GM21526 (cell line): ENCODE measurements at regions not wholly inside any gene's neighbourhood (a gene's known extent, or its start where the extent isn't known, plus 50 kb on each side); places are given as distances from the start of the nearest gene placed in this dataset.
A peak's percentile ranks its signal among the peaks of the same experiment; 100 is the strongest.
"Not testable (repeated sequence)": the region's sequence is repeated elsewhere in the genome, so short reads cannot be mapped to it uniquely, and the experiment has no call there.

Experiments used
- ATAC-seq: cut with Tn5 transposase; IDR thresholded peaks from one replicate; pipeline ENCODE4 v1.9.1; 2021; ENCODE audit warnings: moderate library complexity; ENCODE audit not compliant: unreplicated experiment, low FRiP score

- peak; percentile 44 for ATAC-seq
Observed at GRCh38 chr5:42950456-42951292, 89.4 kb downstream of the ANXA2R start.

DNA sequence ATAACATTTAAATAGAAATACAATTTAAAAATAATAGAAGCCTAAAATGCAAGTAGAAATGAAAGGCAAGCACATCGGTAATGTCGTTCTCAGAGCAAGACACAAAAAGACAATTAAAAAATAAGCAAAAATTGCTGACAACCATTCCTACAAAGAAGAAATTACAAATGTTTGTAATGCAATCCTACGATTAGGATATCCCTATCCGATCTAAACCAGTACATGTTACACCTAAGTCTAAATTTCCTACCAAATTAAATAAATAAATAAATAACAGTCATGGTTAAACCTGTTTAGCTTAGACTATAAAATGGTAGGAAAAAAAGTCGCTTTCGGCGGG is 90.0 kb downstream of the ANXA2R start:
- no peak for ATAC-seq

DNA sequence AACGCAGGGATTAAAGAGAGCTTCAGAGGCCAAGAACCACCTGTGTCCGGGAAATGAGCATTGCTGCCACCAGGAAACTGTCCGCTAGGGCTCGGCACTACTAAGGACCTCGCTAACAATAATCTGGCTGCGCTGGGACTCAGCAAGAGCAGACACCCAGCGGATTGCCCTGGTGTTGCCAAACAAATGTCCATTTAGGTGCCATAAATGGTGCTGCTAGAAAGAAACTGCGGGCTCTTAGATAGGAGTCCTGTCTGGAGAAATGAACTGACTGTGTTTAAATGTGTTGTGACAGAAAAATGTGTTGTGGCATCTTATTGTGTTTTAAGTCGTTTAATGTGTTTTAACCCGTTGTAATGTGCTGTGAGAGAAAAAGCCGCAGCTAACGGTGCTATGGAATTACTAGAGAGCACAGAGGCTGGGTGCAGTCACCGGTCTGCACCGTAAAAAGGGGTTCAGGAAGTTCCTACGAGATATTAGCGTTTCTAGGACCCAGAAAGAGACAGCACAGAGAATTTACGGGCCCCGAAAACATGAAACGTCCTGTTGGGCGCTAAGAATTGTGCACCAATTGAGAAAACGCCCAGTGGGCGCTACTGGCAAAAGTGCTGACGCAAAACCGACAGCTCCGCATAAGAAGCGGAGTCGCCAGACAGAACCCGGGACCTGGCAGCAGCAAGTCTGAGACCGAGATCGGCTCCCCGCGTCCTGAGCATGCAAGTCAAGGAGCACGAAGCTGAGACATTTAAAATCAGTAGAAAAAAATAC is 90.6 kb downstream of the ANXA2R start:
- ATAC-seq, result peak; percentile 54

DNA sequence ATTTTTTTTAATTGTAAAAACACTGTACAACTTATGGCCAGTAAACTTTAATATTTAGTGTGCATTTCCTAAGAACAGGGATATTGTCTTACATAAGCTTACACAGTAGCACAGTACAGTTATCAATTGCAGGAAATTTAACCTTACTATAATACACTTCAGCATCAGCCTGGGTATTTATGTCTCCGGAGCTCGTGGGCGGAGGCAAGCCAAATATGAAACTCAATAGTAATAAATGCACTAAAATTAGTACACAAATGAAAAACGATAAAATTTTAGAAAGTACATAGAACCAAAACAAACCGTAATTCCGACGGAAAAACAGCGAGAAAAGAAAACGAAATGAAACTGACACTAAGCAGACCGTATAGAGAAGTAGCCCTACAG is 91.2 kb downstream of the ANXA2R start:
- ATAC-seq, result no peak

- ATAC-seq, result no peak
Observed at GRCh38 chr5:42944989-42945388, 95.1 kb downstream of the ANXA2R start.

DNA sequence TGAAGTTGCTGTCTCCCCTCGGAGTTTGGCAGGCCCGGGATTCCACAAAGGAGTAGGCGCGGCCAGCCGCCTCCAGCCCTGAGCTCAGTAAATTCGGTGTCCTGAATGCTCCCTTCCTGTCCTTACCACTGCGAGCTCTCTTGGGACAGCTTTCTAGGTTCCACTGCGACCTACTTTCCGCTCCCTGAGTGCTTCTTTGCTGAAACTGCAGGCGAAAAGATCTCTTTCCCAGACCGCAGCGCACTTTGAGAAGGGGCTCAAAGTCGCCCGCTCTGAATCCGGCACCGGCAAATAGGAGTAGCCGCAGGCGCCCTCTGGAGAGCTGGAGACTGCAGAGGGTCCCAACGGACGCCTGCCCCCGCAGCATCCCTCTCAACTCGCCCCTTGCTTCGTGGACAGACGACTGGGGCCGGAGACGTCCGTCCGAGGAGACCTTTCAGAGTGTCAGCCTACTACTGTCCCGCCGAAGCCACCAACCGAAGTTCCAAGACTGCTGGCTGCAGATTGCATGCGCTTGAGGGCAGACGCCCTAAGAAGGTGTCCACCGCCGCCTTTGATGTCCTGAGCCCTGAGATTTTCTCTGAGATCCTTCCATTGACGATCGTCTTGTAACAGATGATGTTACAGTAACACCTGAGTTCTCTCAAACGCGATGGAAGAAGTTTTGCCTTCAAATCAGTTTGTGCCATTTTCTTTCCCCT is 96.0 kb downstream of the ANXA2R start:
- ATAC-seq, result no peak

DNA sequence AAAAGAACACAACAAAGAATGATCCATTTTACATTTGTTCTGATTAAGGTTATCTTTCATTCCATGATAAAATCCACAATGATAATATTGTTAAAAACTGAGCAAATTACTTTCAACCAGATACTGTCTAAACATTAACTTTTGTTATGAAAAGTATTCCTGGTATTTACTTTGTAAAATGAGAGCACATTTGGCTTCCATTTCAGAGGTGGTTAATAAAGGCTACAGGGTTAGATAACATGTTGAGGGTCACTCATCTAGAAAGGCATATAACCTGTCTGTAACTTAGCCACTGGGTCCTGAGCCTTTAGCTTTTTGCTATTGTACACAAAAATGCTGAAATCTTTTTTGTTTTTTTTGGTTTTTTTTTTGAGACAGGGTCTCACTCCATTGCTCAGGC is 99.3 kb downstream of the ANXA2R start:
- no peak for ATAC-seq

GRCh38 chr5:42932011-42932410 is 108.1 kb downstream of the ANXA2R start:
- not testable (repeated sequence) for ATAC-seq

DNA sequence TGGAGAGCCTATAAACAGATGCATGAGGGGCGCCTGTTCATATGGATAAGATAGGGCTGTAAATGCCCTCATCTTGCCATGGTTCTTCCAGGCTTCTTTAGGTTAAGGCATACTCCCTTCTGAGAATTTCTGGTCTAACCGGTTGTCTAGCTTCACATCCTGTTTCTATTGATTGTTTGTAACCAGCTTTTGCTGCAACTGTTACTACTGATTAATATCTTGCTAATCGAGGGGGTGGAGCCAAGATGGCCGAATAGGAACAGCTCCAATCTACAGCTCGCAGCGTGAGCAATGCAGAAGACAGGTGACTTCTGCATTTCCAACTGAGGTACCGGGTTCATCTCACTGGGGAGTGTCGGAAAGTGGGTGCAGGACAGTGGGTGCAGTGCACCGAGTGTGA is 108.7 kb downstream of the ANXA2R start:
- ATAC-seq, result not testable (repeated sequence)

DNA sequence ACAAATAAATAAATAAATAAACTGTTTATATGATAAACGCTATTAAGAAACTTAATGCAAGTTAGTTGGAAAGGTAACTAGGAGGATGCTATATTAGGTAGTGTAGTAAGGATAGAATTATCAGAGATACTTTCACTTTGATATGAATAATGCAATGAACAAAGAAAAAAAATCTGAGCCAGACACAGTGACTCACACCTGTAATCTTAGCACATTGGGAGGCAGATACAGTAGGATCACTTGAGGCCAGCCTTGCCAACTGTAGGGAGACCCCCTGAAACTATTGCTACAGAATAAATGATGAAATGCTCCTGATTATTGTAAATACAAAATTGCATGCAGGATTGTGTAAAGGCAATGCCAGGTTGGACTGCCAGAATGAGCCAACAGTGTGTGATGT is 109.2 kb downstream of the ANXA2R start:
- ATAC-seq, result no peak

GRCh38 chr5:42929871-42930270 is 110.2 kb downstream of the ANXA2R start:
- no peak for ATAC-seq

DNA sequence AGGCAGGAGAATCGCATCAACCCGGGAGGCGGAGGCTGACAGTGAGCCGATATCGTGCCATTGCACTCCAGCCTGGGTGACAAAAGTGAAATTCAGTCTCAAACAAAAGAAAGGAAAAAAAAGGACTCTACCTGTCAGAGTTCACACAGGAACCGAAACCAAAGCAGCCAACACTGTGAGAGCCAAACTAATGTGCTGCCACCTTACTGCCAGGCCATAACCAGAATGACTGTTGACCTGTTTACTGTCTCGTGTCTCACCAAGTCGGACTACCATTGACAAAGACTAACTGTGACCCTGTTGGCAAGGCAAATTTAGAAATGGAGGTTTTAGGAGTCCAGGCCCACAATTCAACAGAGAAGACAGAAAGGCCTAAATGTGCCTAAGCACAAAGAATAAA is 112.4 kb downstream of the ANXA2R start:
- peak; percentile 75 for ATAC-seq

DNA sequence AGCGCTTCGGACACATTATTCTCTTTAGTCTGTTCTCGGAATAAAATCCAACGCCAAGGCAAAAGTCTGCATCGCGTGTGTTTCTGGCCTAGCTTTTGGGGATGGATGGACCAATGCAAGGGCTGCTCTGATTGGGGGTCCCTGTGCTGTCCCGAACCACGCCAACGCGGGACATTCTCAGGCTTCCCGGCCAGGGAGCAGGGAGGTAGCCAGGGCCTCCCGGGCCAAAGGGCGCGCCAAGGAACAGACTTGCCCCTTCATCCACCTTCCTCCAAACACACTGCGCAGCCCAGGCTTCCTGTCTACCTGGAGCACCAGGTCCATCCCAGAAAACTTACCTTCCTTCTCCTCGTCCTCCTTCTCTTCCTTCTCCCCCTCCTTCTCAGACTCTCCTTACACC is 113.0 kb upstream of the SELENOP start:
- no peak for ATAC-seq

- ATAC-seq, result no peak
Observed at GRCh38 chr5:42924226-42924625, 112.5 kb upstream of the SELENOP start.

DNA sequence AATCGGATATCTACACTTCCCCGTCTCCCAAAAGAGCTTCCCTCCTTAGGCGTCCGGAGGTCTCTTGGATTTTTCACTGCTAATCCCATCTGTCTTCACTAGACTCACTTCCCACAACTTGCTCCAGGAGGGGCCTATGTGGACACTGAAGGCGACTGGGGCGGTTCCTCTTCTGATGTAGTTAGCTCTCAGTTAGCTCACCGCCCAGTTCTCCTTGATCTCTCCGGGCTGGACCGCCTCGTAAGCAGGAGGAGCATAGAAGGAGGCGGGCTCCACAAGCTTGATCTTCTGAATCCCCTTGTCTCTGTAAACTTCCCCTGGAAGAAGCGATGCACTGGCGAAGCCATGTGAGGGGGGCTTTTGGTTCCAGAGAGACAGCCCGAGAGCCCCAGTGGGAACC is 112.0 kb upstream of the SELENOP start:
- no peak for ATAC-seq

DNA sequence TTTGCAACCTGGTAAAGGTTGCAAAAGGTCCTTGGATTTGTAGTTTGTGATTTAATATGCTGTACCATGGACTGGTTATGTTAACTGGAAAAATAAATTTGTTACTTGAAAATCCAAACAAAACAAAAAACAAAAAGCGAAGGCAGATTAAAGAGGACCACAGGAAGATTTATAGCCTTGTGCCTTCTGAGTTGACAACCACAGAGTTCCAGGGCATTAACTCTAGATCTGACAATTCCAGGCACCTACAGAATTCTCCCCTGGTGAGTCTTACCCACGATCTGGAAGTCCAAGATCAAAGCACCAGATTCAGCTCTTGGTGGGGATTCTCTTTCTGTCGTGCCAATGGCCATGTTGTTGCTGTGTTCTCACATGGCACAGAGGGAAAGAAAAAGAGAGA is 107.9 kb upstream of the SELENOP start:
- no peak for ATAC-seq

DNA sequence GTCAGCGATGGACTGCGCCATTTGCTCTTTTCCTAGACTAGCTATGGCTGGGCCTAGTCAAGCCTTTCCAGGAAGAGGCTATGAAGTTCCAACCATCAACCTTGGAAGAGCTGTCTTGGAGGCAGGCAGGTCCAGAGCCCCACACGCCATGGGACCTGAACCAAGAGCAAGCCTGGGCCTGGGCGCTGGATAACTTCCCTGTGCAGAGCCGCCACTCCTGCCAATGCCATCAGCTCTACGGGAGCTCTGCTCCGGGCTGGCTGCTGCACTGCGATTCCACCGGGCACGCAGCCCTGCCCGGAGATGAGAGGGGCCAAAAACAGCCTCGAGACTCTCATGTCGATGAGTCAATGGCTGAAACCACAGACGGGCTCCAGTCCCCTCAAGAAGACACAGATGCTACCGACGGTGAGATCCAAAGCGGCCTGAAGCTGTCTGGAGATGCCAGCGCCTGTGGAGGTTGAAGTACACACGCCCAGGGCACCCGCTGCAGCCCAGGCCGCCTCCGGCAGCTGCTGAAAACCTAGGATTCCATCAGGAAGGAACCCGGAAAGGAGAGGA is 103.7 kb upstream of the SELENOP start:
- no peak for ATAC-seq

- ATAC-seq, result no peak
Observed at GRCh38 chr5:42912184-42912798, 100.6 kb upstream of the SELENOP start.

DNA sequence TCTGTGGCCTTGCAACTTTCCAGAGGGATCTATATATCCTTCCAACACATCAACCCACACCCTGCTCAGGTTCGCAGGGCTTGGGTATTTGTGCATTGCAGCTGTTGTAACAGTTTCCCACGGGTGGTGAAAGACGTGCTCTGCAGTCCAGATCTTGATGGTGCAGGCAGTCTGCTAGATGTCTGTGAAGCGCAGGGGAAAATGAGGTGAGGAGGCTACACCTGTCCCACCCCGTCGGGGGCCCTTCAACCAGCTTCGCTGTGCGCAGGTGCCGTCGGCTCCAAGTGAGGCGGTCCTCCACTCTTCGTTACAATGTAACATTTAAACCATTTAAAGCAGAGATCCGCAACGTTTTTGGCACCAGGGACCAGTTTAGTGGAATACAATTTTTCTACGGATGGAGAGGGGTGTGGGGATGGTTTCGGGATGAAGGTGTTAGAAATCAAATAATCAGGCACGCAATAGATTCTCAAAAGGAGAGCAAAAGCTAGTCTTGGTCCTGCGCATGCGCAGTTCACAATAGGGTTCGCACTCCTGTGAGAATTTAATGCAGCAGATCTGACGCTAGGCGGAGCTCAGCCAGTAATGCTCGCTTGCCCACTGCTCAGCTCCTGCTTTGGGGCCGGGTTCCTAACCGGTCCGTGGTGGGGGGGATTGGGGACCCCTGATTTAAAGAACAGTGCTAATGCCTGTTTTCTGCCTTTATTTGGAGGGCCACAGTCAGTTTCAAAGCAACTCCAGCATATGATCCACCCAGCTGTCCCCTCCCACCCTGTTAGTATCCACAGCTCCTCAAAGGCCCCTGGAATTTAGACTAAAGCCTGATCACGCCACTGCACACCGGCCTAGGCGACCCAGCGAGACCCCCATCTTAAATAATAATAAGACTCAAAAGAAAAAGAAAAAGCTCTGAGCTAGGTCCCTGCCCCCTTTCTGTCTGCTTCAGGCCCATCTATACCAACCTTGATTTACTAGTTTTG is 97.1 kb upstream of the SELENOP start:
- ATAC-seq, result peak; percentile 90

- no peak for ATAC-seq
Observed at GRCh38 chr5:42908086-42908485, 96.4 kb upstream of the SELENOP start.
